SW 1271 (cell line): ENCODE measurements at regions not wholly inside any gene's neighbourhood (a gene's known extent, or its start where the extent isn't known, plus 50 kb on each side); places are given as distances from the start of the nearest gene placed in this dataset.

Experiments used
- DNase-seq, 2 experiments: peaks; one replicate each; lab custom pipeline; 2025; lab: John Stamatoyannopoulos, UW

DNA sequence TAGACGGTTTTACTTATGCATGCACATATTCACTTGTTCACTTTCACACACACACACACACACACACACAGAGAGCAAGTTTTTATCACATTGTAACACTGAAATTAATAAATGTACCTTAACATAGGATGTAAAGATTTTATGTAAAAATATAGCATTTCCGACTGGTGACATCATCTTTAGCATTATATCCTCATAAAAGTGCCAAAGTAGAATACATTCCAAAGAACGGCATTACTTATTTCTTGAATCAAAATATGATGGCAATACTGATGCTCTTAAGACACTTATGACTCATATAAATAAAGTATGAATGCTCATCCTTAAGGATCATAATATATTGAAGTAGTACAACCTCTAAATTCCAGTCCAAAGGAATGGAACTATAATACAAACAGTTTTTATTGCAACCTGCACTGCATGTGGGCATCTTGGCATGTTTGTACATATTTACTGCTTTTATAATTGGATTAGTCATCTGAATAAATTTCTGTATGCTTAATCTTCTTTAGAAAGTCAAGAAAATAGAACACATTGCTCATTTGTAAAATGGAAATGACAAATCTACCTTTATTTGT, 290.0 kb upstream of the SEMA3A start:
- no peak for DNase-seq

DNA sequence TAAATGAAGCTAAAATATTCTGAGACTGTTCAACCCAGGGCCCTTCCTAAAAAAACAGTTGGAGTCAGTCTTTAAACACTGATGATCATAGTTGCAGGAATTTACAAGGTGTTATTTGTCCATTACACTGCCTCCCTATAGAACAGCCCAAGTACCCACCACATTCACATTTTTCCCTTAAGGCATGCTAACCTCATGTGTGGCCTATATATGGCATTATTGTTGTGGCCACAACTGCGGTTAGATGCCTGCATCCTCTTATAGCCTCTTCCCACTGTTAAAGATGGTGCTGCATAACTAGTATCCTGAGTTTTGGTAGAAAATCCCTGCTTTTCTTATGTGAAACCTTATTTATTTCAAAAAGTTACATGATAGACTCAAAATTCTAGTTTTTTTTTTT, 287.9 kb upstream of the SEMA3A start:
- DNase-seq = no peak

DNA sequence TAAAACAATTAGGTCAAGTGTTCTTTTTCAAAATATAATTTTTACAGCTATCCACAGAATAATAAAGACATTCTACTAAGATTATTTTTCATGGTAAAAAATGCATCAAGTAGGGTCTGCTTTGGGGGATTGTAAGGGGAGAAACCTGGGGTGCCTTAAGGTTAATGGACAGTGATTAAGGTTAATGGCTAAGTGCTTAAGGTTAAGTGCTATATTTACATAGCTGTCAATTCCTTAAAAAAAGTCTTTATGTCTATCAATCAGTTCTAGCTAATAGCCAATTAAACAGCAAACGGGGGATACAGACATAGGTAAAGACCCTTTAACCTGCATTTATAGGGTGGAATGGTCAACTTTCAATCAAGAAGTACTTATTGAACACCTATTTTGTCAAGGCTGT, 284.5 kb upstream of the SEMA3A start:
- no peak for DNase-seq

DNA sequence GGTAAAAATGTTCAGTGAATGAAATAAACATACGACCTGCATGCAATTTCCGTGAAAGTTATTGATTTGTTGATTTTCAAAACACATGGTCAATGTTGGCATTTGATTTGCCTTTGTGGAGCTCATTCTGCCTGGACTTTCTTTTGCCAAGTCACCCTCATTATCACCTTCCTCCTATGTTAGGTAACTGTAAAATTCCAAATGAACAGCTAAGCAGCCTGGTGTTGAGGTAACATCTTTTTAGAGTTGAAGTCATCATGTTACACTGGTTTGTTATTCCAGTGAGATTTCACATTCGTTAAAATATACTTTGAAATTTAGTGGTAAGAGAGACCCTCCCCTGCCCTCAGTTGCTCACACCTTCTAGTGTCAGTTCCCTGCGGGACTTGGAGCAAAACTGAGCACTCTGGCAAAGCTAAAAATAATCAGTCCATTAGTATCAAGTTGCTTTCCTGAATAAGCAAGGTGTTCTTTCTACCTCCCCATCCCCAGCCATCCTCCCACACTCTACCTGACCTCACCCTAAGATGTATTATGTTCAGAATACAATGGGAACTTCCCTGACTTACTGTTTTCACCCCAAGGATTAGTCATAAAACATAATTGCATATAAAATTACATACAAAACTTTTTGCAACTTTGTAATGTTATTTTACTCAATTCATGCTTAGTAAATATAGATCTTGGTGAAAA, 283.3 kb upstream of the SEMA3A start:
- no peak for DNase-seq

DNA sequence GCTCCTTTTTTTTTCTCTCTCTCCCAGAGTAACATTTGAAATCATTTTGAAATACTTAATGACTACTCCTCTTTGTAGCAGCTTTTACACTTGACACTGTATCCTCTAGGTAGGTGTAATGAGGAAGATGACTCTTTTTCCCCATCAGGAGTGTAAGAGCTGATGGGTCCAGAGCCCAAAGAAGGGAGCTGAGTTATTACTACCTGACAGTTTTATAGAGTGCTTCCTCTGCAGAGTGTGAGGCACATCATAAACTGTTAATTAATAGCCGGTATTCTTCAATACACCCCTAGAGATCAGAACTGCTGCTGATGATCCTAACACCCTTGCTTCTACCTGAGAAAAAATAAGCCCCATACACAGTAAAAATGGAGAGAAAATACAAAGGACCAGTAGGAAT, 279.8 kb upstream of the SEMA3A start:
- DNase-seq = no peak

DNA sequence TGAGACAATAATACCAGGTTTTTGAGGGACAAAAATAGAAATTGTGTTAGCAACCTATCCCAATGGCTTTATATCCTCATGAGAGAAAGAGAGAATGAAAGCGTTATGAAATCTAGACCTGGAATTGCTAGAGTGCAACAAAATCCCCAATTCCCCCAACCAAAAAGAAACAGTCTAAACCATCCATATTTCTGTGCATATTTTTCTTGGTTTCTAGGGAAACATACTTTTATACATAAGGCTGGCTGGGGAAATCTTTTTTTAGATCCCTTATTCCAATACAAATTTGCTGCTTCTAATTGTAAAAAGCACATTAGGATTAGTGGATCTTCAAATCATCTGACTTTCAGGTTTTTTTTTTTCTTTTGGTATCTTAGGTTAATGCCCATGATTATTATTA, 277.0 kb upstream of the SEMA3A start:
- DNase-seq = no peak

DNA sequence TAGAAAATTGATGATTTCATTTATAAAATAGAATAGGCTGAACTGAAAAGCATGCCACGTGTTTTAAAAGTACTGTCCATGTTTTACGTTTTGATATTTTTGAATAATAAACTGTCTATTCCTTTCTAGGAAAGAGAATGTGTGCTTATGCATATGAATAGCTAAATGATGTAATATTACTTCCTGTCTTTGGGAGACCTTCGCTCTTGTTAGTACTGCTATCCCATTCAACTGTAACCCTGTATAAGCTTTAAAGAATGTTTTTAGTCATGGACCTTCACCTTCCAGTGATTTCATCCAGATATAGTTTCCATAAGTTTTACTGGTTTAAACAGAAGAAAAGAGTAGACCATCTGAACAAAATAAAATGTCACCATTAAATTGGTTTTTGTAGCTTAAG, 274.4 kb upstream of the SEMA3A start:
- DNase-seq = no peak

DNA sequence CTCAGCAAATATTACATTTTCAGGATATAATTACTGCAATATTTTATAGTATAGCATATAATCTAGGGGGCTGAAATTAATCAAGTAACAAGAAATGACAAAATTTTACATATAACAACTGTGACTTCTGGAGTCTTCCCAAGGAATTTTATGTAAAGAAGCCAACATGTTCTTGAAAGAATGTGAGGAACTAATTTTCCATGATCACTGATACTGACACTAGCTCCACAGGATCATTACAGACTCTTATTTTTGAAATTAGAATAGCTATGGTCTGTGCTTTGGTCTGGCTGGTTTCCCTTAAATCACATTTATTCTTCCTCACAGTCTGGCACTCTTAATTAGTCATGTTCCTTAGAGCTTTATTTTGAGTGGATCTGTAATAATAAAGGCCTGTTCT, 267.7 kb upstream of the SEMA3A start:
- DNase-seq = no peak

DNA sequence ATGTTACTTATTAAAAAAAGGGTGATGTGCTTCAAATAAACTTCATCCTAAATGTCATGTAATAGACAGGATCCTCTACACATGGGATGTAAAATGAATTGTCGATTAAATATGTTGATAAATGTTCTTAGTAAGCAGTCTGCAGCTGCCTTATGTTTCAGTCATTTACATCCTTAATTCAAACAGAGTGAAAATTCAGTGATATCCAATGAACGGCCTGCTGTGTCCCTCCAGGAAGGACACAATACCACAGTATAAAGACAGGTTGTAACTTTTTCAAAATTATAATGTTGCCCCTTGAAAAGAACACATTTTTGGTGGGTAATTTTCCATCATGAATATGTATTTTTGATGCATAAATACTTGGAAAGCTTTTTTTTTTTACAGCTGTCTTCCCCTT, 266.5 kb upstream of the SEMA3A start:
- DNase-seq = no peak

DNA sequence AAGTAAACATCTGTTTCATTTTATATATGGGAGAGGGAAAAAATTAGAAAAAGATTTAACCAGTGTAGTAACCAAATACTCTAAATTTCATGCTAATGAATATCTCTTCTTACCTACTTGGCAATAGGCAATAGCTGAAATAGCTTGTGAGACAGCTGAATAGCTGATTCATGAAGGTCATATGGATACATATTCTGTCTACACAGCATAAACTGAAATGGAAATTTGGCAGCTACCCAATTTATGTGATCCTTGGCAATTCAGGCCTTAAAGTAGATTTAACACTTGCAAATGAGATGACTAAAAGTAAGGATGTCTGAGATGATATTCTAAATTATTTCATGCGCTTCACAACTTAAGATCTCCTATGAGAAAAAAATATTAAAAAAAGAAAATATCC, 261.2 kb upstream of the SEMA3A start:
- DNase-seq = peak in 1 of 2 experiments; percentile 13

DNA sequence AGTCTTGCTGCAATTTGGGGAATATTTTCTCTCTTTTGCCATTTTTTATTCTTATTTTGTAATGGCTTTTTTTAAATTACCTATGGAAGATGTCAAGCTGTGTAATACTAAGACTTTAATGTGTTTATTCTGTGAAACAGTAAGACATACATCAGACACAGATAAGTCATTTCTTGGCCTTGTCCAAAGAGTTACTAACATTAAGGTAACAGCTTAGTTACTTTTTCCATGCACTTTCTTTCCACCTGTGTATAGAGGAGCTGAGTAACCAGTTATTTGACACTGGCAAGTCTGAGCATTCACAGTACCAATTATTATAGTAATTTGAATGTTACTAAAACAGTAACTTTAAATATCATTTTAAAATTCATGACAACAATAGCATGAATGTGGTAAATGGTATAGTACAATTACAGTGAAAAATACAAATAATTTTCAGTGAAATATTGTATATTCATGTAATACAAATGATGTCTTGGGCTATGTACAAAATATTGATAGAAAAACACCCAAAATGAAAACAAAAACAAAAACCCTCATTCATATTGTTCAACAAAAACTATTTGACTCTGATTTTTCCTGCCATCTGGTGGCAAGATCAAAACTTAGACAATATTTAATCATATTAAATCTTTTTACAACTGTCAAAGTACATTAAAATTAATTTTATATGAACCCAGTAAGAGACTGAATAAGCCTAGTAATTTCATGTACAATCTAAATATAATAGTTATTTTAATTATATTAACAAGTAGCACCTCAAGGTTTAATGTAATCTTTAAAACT, 259.8 kb upstream of the SEMA3A start:
- peak in 1 of 2 experiments; percentile 11 for DNase-seq

DNA sequence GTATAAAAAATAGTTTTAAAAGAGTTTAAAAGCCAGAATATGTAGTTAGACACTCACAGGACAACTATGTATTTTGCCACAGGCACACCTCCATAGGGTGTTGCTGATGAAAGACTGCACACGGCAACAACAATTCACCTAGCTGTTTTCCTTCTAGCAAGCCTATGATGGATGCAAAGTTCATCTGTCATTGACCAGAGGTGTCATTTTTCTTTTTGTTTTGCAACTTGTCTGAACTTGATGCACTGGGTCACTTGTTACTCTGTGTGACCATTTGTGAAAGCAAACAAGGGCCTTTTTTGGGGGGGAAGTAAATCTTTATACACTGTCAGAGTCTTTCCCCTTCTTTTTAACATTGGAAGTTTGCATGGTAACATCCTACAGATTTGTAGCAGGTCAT, 258.0 kb upstream of the SEMA3A start:
- no peak for DNase-seq

DNA sequence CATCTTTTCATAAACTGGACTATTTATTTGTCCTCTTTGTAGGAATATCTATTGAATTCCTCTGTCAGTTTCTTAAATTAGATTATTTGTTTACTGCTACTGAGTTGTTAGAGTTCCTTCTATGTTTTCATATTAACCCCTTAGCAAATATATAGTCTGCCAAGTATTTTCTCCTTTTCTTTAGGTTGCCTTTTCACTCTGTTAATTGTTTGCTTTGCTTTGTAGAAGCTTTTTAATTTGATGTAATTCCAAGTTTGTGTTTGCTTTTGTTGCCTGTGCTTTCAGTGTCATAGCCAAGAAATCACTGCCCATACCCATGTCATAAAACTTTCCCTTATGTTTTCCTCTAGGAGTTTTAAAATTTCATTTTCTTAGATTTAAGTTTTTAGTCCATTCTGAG, 256.2 kb upstream of the SEMA3A start:
- DNase-seq = no peak

DNA sequence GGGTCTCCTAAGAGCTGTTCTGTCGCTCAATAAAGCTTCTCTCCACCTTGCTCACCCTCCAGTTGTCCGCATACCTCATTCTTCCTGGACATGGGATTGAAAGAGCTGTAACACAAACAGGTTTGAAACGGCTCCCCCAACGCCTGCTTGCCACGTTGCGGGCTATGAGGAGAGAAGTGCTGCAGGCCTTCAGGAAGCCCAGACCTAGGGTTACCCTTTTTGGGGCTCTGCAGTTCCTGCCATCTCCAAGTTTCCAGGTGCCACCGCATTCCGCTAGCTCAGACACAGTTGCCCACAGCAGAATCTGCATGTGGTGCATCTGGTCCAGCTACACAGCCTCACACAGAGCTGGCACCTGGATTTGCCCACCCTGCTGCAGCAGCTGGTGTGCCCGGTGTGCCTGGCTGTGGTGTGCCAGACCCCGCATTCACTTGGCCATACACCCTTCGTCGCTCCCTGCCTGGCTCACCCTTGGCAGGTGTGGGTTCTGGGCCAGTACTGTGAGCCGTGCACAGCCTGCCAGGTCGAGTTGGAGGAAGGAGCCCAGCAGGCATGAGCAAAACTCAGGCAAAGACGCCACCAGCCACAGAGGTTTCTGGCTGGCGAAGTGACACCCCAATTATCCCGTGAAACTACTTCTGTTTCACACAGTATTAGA, 253.2 kb upstream of the SEMA3A start:
- no peak for DNase-seq

DNA sequence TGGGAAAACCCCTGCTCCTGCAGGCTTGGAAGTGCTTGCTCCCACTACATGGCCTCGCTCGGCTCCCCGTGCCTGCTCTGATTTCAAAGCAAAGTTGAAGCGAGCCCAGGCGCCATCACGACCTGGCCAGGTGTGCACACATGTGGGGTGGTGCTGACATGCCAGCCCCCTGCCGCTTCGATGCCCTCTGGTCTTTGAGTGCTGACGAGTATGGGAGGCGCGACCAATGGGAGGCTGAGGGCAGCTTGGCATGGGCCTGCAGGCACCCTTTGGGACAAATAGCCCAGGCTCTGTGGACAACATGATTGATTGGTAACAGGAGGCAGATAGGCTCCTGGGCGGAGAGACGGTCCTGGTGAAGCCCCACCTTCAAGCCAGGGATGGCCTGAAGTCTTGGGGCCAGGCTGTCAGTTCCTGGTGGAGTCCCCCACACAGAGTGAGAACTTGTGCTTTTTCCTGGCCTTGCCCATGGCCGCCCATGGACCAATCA, 252.4 kb upstream of the SEMA3A start:
- DNase-seq = no peak

DNA sequence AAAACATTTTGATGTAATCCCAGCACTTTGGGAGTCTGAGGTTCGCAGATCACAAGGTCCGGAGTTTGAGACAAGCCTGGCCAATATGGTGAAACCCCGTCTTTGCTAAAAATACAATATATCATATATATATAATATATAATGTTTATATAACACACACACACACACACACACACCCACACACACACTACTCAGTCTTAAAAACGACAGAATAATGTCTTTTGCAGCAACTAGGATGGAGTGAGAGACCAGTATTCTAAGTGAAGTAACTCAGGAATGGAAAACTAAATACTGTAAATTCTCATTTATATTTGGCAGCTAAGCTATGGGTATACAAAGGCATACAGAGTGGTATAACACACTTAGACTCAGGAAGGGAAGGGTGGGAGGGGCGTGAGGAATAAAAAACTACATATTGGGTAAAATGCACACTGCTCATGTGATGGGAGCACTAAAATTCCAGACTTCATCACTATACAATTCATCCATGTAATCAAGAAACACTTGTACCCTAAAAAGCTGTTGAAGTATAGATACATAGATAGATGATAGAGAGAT, 231.2 kb upstream of the SEMA3A start:
- no peak for DNase-seq

DNA sequence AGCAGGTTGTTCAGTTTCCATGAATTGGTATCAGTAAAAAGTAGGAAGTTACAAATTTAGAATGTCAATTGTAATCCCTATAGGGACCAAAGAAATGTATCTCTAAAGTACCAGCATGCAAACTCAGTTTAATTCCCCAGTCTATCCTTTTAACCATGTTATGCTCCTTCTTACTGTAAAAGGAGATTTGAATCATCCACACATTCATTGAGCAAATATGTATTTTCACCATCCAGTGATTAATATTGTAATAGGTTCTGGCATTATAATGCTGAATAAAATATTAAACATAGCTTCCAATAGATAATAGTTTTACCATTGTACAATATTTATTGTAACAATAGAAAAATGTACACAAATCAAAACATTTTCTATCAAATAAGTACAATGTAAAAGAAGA, 228.2 kb upstream of the SEMA3A start:
- no peak for DNase-seq

DNA sequence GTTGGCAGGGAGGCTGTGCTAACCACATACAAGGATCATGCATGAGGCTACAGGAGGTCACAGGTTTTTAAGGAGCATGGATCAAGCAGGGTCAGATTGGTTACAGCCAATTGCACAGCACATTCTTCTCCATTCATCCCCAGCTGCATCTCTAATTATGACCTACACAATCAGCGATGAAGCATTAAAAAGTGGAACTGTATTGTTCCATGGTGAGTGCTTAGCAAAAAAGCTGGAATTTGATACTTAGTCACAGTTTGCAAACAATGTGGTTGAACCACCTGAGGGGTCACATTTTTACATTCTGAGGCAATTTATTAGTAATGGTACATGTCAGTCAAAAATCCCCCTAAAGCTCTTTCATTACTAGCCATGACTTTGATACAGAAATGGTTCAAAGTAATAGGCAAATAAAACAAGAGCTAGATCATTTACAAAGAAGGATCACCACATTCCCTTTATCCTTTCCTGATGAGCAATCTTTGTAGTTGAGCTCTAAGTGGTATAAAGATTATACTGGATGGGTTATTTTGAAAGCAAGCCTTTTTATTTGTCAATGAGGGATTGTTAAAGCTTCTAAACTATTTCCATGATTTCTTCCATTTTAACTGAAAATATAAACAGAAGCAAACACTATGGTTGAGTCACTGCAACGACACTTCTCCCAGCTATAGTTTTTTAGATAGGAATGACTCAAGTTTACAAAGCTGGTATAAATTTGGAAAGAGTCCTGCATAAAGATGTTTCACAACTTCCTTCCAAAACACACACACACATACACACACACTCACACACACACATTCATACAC, 217.8 kb upstream of the SEMA3A start:
- peak; percentile 59 to 85 for DNase-seq

DNA sequence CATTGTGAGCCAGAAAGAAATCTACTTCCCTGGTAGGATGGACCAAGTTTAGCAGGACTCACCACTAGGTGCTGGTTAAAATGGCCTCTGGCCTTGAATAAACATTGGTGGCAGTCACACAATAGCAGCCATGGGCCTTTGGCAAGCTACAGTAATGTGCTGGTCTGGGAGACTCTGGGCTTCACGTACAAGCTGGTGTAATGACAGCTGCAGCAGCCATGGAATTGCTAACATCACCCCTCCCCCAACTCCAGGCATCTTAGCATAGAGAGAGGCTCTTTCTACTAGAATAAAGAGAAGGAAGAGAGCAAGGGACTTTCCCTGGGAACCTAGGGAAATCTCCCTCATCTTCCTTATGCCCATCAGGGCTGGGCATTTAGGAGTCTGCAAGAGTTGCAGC, 205.1 kb upstream of the SEMA3A start:
- no peak for DNase-seq

DNA sequence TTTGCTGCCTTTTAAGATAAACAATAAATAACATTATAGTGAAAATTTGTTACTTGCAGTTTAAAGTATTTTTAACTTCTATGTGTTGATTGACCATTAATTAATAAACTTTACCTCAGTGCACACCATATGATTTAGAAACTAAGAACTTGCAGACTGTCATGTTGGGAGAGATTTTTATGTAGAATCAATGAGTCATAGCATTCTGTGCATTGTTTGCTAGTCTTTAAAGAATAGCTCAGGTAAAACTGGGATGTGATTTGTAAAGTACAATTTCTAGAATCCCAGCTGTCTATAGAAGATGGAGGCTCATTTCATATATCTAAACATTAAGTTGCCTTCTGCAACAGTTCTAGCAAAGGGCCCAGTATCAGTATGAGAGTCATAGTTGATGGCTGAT, 199.6 kb upstream of the SEMA3A start:
- DNase-seq = no peak

DNA sequence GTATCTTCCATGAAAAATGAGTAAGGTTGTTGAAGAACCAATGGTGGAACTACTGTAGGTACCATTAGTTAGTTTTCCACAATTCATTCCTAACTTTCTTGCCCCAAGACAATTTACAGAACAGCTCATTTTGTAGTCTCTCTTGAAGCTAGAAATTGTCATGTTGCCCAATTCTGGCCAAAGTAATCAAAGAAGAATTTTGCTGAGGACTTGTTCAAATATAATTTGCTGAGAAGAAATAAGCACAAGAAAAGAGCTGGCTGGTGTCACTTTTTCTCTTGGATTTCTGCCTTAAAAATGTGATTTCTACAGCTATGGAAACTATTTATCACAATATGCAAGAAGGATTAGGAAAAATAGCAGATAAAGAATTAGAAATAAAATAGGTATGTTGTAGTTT, 199.2 kb upstream of the SEMA3A start:
- no peak for DNase-seq

DNA sequence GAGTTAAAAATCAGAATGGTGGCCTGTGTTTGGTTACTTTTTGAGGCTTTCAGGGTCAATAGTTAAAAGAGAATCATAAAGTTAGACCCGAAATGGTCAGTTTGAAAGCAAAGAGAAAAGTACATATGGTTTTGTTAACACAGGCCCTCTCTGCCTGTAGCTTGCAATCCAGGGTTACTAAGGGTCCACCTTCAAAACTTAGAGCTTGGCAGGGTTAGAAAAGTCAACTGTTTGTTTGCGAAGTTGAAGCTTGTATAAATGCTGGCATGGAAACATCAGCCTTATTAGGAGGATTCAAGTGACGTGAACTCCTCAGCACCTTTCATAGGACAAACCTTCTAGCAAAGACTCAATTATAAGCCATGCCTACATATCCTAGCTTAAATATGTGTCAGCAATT, 196.3 kb upstream of the SEMA3A start:
- no peak for DNase-seq
